22Rv1 (cell line): ENCODE measurements at regions not wholly inside any gene's neighbourhood (a gene's known extent, or its start where the extent isn't known, plus 50 kb on each side); places are given as distances from the start of the nearest gene placed in this dataset.

Source experiments
- H3K27ac ChIP-seq: fragments of 450-650 bp; 2 replicates; pipeline ENCODE4 v1.5.1; 2017
- ZFX ChIP-seq: fragments of 450-650 bp; IDR thresholded peaks from 2 replicates; pipeline ENCODE4 v1.6.1; 2017; ENCODE audit warnings: antibody characterized with exemption, borderline replicate concordance
- TF ChIP-seq, protein P1 (sequence below): fragments of 450-650 bp; IDR thresholded peaks from 2 replicates; pipeline ENCODE4 v1.5.1; 2017; ENCODE audit warnings: mild to moderate bottlenecking

- TF ChIP-seq, protein P1, sequence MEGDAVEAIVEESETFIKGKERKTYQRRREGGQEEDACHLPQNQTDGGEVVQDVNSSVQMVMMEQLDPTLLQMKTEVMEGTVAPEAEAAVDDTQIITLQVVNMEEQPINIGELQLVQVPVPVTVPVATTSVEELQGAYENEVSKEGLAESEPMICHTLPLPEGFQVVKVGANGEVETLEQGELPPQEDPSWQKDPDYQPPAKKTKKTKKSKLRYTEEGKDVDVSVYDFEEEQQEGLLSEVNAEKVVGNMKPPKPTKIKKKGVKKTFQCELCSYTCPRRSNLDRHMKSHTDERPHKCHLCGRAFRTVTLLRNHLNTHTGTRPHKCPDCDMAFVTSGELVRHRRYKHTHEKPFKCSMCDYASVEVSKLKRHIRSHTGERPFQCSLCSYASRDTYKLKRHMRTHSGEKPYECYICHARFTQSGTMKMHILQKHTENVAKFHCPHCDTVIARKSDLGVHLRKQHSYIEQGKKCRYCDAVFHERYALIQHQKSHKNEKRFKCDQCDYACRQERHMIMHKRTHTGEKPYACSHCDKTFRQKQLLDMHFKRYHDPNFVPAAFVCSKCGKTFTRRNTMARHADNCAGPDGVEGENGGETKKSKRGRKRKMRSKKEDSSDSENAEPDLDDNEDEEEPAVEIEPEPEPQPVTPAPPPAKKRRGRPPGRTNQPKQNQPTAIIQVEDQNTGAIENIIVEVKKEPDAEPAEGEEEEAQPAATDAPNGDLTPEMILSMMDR, result no peak
- no peak for TF ChIP-seq ZFX
- H3K27ac ChIP-seq, result no peak overlapping the region
Observed at GRCh38 chr10:120342115-120342714, 114.8 kb upstream of the PLPP4 start.

GRCh38 chr10:120345186-120345585, 111.8 kb upstream of the PLPP4 start:
- H3K27ac ChIP-seq, result no peak overlapping the region
- TF ChIP-seq, protein P1, result no peak
- TF ChIP-seq ZFX, result no peak

DNA sequence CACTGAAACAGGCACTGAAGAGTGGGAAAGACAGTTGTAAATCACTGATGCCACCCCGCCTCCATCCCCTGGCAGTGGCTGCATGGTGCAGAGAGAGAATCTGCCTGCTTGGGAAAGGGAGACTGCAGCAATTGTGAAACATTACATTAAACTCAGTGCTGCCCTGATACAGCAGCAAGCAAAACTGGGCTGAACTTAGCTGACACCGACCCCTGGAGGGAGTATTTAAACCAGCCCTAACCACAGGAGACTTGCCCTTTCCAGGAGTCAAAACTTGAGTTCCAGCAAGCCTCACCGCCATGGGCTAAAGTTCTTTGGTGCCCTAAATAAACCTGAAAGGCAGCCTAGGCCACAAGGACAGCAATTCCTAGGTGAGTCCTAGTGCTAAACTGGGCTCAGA, 109.4 kb upstream of the PLPP4 start:
- TF ChIP-seq, protein P1, result no peak
- TF ChIP-seq ZFX, result no peak
- H3K27ac ChIP-seq, result no peak overlapping the region

DNA sequence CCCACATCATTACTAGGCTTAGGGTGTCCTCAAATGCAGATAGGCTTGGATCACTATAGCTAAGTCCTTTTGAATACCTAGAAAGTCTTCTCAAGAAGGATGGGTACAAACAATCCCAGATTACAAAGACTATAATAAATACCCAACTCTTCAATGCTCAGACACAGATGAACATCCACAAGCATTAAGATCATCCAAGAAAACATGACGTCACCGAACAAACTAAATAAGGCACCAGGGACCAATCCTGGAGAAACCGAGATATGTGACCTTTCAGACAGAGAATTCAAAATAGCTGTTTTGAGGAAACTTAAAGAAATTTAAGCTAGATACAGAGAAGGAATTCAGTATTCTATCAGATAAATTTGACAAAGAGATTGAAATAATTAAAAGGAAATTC, 108.0 kb upstream of the PLPP4 start:
- no peak for TF ChIP-seq ZFX
- TF ChIP-seq, protein P1, result no peak
- no peak overlapping the region for H3K27ac ChIP-seq

DNA sequence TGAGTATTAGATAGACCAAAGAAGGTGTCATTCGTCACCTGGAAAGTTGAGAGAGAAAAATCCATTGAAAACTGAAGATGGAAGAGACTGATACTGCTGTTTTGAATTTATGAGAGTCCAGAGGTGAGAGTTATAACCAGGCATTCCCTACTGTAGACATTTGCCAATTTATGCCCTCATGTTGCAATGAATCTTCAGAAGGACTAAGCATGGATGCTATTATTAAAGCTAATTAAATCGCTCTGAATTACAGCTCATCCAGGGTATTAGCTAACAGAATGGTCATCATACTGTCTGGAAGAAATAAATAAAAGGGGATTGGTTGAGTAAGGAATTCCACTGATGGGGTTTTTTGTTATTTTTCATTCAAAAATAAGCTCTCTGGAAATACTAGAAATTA, 101.6 kb upstream of the PLPP4 start:
- H3K27ac ChIP-seq, result no peak overlapping the region
- TF ChIP-seq ZFX, result no peak
- TF ChIP-seq, protein P1, result no peak

GRCh38 chr10:120360571-120360970, 96.5 kb upstream of the PLPP4 start:
- TF ChIP-seq, protein P1, result no peak
- no peak overlapping the region for H3K27ac ChIP-seq

GRCh38 chr10:120365872-120366271, 91.2 kb upstream of the PLPP4 start:
- no peak overlapping the region for H3K27ac ChIP-seq
- TF ChIP-seq, protein P1, result no peak
- TF ChIP-seq ZFX, result no peak
